ENCODE measurements at regions not wholly inside any gene's neighbourhood (a gene's known extent, or its start where the extent isn't known, plus 50 kb on each side); places are given as distances from the start of the nearest gene placed in this dataset.

DNA sequence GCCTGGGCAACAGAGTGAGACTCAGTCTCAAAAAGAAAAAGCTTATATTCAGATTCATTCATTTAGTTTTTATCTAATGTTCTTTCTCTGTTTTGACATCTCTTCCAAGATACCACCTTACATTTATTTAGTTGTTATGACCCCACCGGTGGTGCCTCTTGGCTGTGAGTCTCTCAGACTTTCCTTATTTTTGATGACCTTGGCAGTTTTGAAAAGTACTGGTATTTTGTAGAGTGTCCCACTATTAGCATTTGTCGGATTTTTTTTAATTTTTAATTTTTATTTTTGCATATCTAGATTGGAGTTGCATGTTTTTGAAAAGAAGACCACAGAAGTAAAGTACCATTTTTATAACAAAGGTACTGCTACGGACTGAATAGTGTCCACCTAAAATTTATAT, 351.7 kb upstream of the KYNU start:
- TF ChIP-seq TAF1 (conservative IDR thresholded peaks at IDR 0.05) (no peak), FOXA1 (IDR thresholded peaks at IDR 0.05) (no peak)
- TF ChIP-seq, protein P1, sequence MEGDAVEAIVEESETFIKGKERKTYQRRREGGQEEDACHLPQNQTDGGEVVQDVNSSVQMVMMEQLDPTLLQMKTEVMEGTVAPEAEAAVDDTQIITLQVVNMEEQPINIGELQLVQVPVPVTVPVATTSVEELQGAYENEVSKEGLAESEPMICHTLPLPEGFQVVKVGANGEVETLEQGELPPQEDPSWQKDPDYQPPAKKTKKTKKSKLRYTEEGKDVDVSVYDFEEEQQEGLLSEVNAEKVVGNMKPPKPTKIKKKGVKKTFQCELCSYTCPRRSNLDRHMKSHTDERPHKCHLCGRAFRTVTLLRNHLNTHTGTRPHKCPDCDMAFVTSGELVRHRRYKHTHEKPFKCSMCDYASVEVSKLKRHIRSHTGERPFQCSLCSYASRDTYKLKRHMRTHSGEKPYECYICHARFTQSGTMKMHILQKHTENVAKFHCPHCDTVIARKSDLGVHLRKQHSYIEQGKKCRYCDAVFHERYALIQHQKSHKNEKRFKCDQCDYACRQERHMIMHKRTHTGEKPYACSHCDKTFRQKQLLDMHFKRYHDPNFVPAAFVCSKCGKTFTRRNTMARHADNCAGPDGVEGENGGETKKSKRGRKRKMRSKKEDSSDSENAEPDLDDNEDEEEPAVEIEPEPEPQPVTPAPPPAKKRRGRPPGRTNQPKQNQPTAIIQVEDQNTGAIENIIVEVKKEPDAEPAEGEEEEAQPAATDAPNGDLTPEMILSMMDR (IDR thresholded peaks at IDR 0.05; ENCODE audit: low read depth, low read length, missing input control): no peak
